ENCODE measurements at regions not wholly inside any gene's neighbourhood (a gene's known extent, or its start where the extent isn't known, plus 50 kb on each side); places are given as distances from the start of the nearest gene placed in this dataset.
A peak's percentile ranks its signal among the peaks of the same experiment; 100 is the strongest.
"Not testable (repeated sequence)": the region's sequence is repeated elsewhere in the genome, so short reads cannot be mapped to it uniquely, and the experiment has no call there.

DNA sequence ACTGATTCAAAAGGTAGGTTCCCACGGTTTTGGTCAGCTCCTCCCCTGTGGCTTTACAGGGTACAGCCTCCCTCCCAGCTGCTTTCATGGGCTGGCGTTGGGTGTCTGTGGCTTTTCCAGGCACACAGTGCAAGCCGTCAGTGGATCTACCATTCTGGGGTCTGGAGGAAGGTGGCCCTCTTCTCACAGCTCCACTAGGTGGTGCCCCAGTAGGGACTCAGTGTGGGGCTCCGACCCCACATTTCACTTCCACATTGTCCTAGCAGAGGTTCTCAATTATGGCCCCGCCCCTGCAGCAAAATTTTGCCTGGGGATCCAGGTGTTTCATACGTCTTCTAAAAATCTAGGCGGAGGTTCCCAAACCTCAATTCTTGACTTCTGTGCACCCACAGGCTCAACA, 324.6 kb upstream of the PHF14 start:
- not testable (repeated sequence) for DNase-seq

DNA sequence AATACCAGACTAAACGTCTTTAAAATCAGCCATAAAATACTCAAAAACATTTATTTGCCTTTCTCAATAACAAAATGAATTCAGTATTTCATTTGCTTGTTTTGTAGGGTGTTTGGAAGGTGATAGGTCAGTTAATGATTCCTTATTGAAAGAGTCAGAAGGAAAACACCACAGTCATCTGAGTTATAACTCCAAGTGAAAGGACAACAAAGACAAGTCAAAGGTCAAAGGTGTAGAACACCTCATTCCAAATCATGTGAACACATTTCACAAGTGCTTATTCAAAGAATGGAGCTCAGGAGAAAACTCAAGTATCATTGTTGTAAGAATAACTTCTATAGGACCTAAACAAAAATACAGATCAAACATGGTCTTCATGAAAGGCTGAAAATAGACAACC, 318.6 kb upstream of the PHF14 start:
- no peak for DNase-seq

DNA sequence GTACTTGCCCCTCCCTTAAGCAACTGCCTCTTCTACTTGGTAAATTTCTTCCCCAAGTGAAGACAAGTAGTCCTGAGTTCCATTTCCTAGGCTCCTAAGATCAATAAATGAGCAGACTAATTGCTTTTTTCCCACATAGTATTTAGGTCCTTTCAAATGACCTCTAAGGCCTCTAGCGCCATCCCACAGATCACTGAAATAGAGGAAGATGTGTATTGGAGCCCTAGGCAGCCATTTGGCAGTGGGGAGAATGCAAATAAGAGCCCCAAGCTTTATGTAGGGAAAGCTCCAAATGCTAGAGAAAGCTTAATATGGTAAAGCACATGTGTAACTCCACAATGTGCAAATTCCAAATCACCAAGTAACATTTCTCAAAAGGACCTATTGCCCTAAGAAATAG, 316.5 kb upstream of the PHF14 start:
- no peak for DNase-seq

- no peak for DNase-seq
Measured at GRCh38 chr7:10657837-10658236, 315.8 kb upstream of the PHF14 start.

GRCh38 chr7:10662491-10662890, 311.2 kb upstream of the PHF14 start:
- no peak for DNase-seq

- DNase-seq: no peak
Measured at GRCh38 chr7:10662982-10663884, 310.4 kb upstream of the PHF14 start.

GRCh38 chr7:10672186-10672585, 301.5 kb upstream of the PHF14 start:
- no peak for DNase-seq

GRCh38 chr7:10677211-10677610, 296.5 kb upstream of the PHF14 start:
- DNase-seq: no peak

GRCh38 chr7:10677668-10678232, 295.9 kb upstream of the PHF14 start:
- no peak for DNase-seq

- no peak for DNase-seq
Measured at GRCh38 chr7:10684606-10685005, 289.1 kb upstream of the PHF14 start.

DNA sequence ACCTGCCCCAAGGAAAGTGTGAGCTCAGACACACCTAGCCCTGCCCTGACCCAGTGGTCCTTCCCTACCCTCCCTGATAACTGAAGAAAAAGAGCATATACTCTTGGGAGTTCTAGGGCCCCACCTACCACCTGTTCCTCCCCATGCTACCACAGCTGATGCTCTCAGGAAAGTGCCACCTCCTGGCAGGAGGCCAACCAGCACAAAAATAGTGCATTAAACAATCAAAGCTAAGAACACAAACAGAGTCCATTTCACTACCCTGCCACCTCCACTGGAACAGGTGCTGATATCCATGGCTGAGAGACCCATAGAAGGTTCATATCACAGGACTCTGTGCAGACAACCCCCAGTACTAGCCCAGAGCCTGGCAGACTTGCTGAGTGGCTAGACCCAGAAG, 288.6 kb upstream of the PHF14 start:
- peak; percentile 20 for DNase-seq

GRCh38 chr7:10688544-10688943, 285.1 kb upstream of the PHF14 start:
- DNase-seq: no peak

DNA sequence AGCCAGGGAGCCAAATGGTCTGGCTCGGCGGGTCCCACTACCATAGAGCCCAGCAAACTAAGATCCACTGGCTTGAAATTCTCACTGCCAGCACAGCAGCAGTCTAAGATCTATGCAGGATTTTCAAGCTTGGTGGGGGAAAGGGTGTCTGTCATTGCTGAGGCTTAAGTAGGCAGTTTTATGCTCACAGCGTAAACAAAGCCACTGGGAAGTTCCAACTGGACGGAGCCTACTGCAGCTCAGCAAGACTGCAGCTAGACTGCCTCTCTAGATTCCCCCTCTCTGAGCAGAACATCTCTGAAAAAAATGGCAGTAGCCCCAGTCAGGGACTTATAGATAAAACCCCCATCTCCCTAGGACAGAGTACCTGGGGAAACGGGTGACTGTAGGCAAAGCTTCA, 277.6 kb upstream of the PHF14 start:
- no peak for DNase-seq

DNA sequence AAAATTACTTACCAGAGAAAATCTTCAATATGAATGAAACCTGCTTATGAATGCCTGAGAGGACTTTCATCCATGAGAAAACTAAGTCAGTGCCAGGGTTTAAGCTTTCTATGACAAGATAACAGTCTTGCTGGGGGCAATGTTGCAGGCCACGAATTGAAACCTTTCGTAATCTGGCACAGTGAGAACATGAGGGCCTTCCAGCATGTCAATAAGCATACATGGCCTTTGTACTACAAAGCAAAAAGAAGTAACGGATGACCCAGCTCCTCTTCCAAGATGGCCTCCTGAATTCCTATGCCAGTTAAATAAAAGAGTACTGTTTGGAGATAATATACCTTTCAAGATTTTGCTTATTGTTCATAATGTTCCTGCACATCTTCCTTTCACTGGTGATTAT, 270.6 kb upstream of the PHF14 start:
- DNase-seq: no peak

DNA sequence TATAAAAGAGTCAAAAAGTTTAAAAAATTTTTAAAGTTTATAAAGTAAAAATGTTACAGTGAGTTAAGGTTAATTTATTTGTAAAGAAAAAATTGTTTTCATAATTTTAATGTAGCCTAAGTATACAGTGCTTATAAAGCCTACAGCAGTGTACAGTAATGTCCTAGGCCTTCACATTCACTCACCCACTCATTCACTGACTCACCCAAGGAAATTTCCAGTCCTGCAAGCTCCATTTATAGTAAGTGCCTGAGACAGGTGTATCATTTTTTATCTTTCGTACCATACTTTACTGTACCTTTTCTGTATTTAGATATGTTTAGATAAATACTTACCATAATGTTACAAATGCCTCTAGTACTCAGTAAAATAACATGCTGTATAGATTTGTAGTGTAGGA, 269.7 kb upstream of the PHF14 start:
- no peak for DNase-seq

GRCh38 chr7:10704653-10705052, 269.0 kb upstream of the PHF14 start:
- no peak for DNase-seq

DNA sequence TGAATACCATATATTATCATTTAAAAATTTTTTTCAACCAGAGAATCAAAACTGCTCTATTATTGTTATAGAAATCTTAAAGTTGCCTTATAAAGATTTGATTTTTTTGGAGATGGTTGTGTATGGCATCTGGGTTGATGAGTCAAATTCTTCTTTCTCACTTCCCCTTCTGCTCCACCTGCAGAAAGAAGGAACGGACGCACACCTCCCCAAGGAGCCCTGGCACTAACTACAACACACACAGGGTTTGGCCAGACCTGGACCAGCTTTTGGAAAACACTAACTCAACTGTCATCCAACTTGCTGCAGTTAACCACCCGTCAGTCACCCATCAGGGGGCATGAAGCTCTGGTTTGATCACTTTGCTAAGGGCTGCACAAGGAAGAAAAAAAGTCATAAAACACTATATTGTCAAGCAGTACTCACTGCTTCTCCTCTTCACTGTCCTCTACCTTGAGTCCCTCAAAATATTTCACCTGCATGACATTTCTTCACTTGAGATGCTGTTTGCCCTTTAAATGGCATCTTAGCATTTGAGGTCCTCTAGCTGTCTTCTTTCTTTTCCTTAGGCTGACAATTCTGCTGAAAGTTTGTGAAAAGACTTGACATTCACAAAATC, 266.7 kb upstream of the PHF14 start:
- DNase-seq: no peak

DNA sequence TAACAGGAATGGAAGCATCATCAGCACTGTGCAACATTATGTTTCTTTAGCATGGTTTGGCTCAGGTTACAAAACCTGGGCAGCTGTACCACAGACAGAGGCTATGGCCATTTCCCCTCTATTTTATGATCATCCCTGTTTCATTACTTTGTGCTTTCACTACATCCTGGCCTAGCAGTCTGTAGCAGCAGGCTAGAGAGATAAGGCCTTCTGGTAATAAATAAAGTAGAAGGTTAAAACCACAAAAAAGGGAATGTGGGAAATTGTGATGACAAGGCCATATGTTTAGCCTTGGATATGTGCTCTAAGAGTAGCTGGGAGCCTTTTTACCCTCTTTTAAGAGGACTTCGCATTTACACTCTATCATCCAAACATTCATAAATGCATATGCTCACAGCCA, 266.2 kb upstream of the PHF14 start:
- DNase-seq: no peak

- peak; percentile 60 for DNase-seq
Measured at GRCh38 chr7:10708447-10708846, 265.2 kb upstream of the PHF14 start.

DNA sequence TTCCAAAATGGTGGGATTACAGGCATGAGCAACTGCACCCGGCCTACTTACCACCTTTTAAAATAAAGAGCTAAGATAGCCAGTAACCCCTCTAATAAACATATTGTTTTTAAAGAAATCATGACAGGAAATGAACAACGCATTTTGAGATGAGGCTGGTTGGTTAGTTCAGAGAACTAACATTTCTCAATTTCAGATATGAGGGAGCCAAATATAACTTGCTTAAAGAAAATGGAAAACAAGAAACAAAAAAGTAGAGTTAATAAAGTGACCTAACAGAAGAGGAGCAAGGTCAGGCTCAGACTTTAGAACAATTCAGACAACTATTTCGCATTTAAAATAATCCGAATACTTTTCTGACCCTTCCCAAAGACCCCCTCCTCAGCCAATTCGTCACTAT, 254.9 kb upstream of the PHF14 start:
- no peak for DNase-seq

DNA sequence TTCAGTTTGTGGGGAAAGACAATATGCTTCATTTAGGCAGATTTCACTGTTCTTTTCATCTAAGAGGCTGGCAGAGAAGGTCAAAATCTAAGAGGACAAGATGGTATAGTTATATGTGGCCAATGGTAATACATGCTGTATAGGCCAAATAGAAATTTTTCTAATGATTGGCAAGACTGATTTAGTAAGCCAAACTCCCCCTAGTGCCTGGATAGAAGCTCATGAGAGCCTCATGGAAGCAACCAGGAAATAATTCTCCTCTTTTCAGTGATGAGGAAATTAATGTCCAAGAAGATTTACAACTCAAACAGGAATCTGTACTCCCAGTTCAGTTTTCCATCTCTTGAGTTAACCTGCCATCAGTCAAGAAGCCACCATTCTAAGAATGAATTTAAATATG, 253.6 kb upstream of the PHF14 start:
- DNase-seq: no peak

GRCh38 chr7:10721289-10721688, 252.4 kb upstream of the PHF14 start:
- DNase-seq: no peak

- no peak for DNase-seq
Measured at GRCh38 chr7:10723832-10724231, 249.8 kb upstream of the PHF14 start.

DNA sequence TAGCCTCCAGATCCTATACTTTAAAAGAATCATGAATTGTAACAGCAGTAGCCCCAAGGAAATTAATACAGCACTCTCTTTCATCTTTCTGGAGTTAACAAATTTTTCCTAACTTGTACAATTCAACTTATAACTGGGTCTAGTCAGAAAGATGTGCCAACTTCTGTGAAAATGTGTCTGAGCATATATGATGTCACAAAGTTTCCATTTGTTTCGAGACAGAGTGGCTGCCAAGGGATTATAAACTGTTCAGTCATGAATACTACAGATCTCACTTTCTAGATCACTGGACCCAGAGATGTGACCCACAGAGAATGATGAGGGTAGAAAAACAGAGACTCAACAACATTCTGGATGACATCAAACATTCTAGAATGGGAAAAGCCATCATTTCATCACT, 249.2 kb upstream of the PHF14 start:
- no peak for DNase-seq
